GM23338 (cell line): ENCODE measurements at regions not wholly inside any gene's neighbourhood (a gene's known extent, or its start where the extent isn't known, plus 50 kb on each side); places are given as distances from the start of the nearest gene placed in this dataset.

Experiments
- CREB1 ChIP-seq: fragments of 250-450 bp; sonication (Bioruptor Pico); IDR thresholded peaks from 2 replicates; pipeline ENCODE4 v1.5.0; 2020; ENCODE audit warnings: low read depth, mild to moderate bottlenecking, moderate library complexity
- EZH2 ChIP-seq: fragments of 200-600 bp; sonication (generic); IDR thresholded peaks from one replicate; pipeline ENCODE4 v1.8.0; 2017; ENCODE audit warnings: antibody characterized with exemption, mild to moderate bottlenecking, low read depth; ENCODE audit not compliant: unreplicated experiment
- TF ChIP-seq, protein P1 (sequence below), 2 experiments: fragments of 200-600 bp in 1 of 2; sonication (generic) in 1 of 2; conservative IDR thresholded peaks; 2 replicates each; pipeline versions ENCODE4 v1.5.1 to v1.6.1; 2016 to 2017; ENCODE audit warnings: antibody characterized with exemption in 2 of 2, low read depth in 2 of 2, mild to moderate bottlenecking in 2 of 2, moderate library complexity in 1 of 2

GRCh38 chr22:27084130-27084529 lies 426.7 kb downstream of the MIAT start:
- TF ChIP-seq, protein P1, sequence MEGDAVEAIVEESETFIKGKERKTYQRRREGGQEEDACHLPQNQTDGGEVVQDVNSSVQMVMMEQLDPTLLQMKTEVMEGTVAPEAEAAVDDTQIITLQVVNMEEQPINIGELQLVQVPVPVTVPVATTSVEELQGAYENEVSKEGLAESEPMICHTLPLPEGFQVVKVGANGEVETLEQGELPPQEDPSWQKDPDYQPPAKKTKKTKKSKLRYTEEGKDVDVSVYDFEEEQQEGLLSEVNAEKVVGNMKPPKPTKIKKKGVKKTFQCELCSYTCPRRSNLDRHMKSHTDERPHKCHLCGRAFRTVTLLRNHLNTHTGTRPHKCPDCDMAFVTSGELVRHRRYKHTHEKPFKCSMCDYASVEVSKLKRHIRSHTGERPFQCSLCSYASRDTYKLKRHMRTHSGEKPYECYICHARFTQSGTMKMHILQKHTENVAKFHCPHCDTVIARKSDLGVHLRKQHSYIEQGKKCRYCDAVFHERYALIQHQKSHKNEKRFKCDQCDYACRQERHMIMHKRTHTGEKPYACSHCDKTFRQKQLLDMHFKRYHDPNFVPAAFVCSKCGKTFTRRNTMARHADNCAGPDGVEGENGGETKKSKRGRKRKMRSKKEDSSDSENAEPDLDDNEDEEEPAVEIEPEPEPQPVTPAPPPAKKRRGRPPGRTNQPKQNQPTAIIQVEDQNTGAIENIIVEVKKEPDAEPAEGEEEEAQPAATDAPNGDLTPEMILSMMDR (conservative IDR thresholded peaks at IDR 0.05; ENCODE audit: low read depth in 2 of 2): no peak
- TF ChIP-seq EZH2 (no peak), CREB1 (no peak)
